Stimulated activated CD8-positive, alpha-beta memory T cell treated with anti-CD3 and anti-CD28 coated beads, Interleukin-15, amount 100 ng/mL, for 4 hours (primary cell): ENCODE measurements at regions not wholly inside any gene's neighbourhood (a gene's known extent, or its start where the extent isn't known, plus 50 kb on each side); places are given as distances from the start of the nearest gene placed in this dataset.

Experiments used
- DNase-seq, 2 donors: peaks; one replicate each; pipeline ENCODE4 v3.0.0-alpha.2; 2020; ENCODE audit warnings: low read depth in 2 of 2

DNA sequence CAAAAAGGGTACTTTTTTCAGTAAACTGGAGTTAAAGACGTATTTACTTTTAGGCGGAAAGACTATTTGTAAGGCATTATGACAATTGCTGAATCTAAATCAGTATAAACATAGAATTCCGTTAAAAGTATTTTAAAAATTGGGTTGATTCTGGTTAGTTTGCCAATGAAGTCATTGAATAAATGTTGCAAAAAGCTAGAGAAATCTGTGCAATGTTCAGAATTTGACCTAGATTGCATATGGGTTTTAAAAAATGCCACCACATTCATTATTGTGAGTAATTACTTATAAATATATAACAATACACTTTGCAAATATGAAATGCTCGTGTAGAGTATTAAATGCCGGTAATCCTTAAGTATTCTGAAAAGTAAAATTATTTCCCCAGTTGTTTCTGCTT is 116.5 kb upstream of the EEF1E1 start:
- no peak for DNase-seq

DNA sequence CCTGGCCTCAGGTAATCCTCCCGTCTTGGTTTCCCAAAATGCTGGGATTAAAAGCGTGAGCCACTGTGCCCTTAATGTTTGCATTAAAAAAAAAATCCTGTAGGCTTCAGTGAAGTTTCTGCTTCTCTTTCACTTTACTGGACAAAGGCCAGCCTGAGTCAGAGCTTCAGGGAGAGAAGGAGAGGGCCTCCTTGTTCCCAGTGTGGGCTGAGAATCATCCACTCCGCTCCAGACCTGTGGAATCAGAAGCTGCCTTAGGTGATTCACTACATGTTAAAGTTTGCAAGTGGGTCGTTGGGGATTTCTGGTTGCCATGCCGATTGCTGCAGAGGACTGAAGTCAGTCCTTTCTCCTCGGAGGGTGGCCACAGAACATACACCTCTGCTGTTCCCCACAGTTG is 113.3 kb upstream of the EEF1E1 start:
- no peak for DNase-seq

DNA sequence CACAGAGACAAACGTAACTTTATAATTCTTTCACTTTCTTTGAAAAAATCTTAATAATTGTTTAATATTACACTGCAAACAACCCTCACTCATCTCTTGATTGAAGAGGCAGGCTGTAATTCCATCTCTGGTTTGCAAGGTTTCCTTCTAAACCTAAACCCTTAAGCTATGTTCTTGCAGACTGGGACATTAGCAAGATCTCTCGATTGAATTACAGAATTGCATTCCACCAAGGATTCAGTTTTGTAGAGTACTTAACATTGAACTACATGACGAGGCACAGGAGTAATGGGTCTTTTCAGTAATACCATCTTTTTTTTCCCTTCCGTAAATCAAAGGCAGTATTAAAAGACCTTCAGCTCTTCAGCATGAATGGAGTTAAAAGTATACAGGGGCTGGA is 111.6 kb upstream of the EEF1E1 start:
- no peak for DNase-seq

DNA sequence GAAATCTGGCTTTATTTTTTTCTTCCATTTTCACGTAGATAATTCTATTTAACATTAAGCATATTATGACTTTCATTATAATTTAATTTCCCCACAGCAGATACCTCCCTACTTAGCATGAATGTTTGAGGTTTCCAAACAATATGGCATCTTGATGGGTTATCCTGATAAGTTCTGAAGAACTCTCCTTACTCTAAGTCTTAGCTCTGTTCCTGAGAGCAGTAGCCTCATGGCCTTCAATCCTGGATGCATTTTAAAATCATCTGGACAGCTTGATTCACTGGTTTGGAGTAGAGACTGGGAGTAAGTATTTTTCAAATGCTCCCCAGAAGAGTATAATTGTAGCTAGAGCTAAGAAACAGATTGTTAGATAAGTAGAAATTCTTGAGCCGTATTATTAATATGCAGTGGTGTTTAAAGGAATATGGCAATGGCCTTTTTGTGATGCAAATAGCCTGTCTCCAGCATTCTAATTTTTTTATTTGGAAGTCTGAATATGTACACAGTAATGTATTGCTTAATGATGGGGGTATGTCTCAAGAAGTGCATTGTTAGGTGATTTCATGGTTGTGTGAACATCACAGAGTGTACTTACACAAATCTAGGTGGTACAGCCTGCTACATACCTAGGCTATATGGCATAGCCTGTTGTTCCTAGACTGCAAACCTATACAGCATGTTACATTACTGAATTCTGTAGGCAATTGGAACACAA is 110.5 kb upstream of the EEF1E1 start:
- DNase-seq: no peak

- DNase-seq: no peak
These were observed 105.5 kb upstream of the EEF1E1 start for GRCh38 chr6:8207869-8208191.

DNA sequence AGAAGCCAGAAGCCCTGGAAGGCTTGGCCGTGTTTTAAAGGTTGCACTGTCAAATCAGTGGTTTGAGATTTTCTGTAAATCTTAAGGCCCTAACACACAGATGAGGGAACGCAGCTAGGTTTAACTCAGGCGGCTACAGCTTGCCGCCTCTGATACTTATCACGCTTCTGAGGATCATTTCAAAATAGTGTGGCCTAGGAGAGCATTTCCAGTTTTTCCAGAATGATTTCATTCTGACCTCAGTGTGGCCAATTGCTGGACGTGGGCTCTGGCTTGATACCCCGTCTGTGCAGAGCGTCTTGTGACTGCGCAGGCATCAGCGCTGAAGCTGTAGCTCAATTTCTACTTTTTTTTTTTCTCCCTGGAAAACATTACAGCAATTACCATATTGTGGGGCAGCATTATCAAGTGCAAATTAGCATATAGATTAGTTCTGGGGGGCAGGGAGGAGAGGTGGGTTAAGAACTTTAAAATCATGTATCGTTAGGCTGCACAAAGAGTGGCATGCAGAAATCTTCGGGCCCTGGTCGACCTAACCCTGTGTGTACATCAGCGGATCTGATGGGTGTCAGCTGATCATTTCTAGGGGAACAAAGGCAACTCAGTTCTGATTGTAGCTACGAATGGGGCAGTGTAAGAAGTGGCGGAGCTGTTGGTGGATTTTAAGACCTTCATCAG is 105.0 kb upstream of the EEF1E1 start:
- DNase-seq: no peak

DNA sequence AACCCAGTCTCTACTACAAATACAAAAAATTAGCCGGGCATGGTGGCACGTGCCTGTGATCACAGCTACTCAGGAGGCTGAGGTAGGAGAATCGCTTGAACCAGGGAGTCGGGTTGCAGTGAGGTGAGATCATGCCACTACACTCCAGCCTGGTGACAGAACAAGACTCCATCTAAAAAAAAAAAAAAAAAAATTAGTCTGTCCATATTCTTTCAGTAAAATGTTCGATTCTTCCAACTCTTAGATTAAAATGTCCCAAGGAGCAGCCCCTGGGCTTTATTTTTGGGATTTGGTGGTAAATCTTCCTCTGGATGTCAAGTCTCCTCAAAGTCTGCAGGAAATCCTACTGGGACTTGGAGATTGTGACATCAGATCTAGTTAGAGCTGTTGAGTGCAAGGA is 101.0 kb upstream of the EEF1E1 start:
- DNase-seq: no peak

GRCh38 chr6:8201679-8202078 is 99.3 kb upstream of the EEF1E1 start:
- no peak for DNase-seq

DNA sequence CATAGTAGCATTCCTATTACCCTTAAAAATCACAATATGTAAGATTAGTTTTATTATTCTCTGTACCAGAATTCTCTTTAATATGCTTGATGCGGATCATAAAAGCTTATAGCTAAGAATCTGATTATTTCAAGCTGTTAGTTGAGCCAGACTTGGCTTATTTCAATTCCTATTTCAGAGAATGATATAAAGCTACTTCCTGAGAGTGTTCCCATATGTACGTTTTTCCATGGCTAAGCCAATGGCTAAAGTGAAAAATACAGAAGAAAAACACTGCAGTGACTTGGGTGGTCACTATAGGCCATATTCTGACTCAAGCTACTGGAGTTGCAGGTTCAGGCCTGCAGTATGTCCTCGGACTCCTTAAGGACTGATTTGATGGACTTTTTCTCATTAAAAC is 97.9 kb upstream of the EEF1E1 start:
- no peak for DNase-seq

DNA sequence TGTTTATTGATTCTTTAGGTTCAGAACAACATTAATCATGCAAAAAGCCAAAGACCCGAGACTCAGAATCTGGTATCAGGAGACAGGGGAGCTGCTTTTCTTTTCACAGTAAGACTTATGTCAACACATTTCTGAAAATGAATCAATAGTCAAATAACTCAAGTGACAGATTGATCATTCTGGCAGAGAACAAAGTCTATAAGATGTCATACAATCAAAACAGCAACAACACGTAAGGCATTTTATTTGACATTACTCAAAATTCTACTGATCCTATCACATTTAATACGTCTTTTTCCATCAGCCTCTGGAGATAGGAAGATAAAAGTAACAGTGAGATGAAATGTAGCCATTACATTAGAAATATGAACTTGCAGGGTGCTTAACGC is 93.4 kb upstream of the EEF1E1 start:
- DNase-seq: no peak

DNA sequence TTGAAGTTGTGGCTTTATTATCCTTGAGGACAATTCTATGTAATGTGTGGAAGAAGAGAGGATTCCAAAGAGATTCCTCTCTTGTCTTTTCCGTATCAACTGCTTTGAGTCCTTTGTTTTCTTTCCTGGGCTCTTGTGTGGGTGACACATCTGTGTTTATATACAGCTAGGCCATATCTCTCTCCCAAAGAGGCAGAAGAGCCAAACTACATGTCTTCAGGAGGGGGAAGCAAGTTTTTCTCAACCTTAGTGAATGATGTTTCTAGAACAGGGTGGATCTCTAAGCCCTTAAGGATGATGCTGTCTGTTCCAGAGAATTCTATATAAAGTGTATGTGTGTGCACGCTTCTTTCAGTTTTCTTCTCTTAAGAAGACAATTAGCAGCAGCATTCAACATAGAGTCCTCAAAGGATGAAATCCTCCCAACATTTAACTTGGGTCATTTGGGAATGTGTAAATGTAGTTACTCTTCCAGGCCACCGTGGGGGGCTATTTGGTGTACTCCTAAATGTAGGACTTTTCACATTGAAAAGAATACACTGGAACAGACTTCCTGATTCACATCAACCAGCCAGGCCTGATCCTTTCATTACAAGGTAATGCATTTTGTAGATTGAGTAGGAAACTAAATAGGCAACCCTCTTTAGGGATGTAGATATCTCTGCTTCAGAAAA is 92.8 kb upstream of the EEF1E1 start:
- DNase-seq: no peak

DNA sequence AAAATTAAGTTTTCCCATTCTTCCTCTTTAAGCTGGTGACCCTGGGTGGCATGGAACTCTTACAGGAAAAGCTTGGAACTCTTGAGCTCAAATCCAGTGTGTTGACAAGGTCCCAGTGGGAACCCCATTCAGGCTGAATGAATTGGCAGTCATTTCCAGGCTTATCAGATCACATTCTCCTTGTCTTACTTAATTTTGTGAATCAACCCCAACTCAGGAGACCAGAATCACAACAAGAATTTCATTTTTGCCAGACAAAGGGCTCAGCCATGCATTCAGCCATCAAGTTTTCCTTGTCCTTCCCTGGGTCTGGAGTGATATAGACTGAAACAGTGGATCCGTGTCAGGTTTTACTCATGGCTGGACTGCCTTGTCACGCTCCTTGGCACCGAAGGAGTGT is 92.1 kb upstream of the EEF1E1 start:
- DNase-seq: no peak

DNA sequence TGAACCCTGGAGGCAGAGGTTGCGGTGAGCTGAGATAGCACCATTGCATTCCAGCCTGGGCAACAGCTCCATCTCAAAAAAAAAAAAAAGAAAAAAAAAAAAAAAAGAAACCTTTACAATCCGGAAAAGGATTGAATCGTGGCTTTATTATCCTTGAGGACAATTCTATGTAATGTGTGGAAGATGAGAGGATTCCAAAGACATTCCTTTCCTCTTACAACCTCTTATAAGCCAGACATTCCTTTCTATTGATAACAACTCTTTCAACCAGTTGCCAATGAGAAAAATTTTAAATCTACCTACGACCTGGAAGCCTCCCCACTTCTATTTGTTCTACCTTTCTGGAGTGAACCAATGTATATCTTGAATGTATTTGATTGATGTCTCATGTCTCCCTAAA is 91.2 kb upstream of the EEF1E1 start:
- DNase-seq: no peak

- no peak for DNase-seq
These were observed 90.2 kb upstream of the EEF1E1 start for GRCh38 chr6:8192597-8192996.

- no peak for DNase-seq
These were observed 89.7 kb upstream of the EEF1E1 start for GRCh38 chr6:8192067-8192466.

DNA sequence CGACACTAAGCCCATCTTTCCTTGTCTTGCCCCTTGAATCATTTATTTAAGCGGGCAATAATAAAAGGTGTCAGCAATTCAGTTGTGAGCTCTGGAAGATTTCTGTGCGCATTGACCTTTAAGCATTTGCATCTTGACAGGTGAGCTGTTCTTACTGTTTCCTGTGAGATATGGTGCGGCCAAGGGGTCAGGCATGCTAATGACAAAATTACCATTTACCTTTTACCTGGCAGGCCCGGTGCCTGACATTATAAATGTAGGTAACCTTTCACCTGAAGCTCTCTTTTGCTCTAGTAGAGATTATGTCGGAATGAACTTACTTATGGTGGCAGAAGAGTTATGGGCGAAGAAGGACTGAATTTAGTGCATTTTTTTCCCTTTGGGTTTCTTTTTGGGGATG is 89.3 kb upstream of the EEF1E1 start:
- no peak for DNase-seq

GRCh38 chr6:8187209-8187608 is 84.9 kb upstream of the EEF1E1 start:
- no peak for DNase-seq

DNA sequence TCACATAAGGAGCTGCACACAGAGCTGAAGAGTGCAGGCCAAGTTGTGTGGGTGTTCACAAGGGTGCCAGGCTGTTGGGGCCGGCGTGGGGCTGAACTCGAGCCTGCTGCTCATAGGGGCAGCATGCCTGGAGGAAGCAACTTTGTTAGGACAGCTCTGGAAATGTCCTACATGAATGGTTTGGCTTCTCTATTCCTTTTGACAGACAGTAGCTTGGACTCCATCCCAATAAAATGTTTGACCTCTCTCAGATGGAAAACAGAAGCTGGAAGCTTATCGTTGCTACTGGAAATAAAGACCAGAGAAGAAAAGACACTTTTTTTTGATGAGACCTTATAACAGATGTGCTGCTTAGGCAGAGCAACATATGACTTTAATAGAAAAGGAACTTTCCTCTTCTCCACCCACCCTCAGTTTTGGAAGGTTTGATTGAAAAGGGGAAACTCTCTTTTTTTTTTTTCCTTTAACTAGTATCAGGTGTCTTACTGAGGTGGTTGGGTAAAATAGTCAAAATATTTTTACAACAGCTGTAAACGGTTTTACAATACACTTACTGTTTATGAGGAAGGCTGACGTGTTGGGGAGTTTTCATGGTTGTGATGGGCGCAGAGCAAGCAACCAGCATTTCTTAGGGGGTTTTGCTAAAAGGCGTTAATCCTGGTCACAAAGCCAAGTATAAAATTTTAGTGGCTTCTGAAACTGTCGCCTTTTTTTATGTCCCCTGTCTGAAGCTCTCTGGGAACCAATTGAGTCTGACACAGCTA is 80.7 kb upstream of the EEF1E1 start:
- no peak for DNase-seq

- no peak for DNase-seq
These were observed 79.8 kb upstream of the EEF1E1 start for GRCh38 chr6:8181951-8182845.

DNA sequence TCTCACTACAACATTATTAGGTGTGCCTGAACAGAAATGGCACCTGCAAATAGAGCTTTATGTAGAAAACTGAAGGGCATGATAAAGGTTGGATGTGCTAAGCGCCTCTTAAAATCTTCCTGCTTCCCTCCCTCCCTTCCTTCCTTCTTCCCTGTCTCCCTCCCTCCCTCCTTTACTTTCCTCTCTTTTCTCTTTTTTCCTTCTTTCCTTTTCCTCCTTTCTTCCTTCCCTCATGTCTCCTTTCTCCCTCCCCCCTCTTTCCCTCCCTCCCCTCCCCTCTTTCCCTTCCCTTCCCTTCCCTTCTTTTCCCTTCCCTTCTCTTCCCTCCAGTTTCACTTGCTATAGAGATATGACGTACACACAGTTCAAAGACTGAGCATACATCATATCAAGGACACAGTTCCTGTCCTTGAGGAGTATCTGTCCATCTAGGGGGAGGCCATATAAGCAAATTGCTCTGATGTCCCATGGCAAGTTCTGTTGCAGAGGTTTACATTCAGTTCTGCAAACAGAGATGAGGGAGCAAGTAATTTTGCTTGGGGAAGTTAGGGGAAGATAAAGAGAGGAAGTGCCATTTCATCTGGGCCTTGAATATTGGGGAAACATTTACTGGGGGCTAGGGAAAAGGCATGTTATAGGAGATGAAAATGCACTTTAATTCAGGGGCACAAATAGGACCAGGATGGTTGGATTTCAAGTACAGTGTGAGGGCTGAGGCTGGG is 79.0 kb upstream of the EEF1E1 start:
- no peak for DNase-seq
